OCI-LY7 (cell line): ENCODE measurements at regions not wholly inside any gene's neighbourhood (a gene's known extent, or its start where the extent isn't known, plus 50 kb on each side); places are given as distances from the start of the nearest gene placed in this dataset.

Experiments used
- BruUV-seq: library from RNA; stranded (reverse); fragments of 400-500 nt; replicated peaks from 2 replicates; lab custom pipeline; 2021; lab: Mats Ljungman, UMichigan
- CTCF ChIA-PET: fragments of 300-600 bp; sonication (Branson Sonifier 250); formaldehyde crosslinking; loops from one replicate; lab custom pipeline; 2022; ENCODE audit warnings: antibody characterized with exemption; ENCODE audit not compliant: unreplicated experiment; lab: Charles Lee
- POLR2A ChIA-PET: fragments of 300-600 bp; sonication (Branson Sonifier 250); formaldehyde crosslinking; loops from one replicate; lab custom pipeline; 2022; ENCODE audit warnings: antibody characterized with exemption; lab: Charles Lee
- DNase-seq: peaks from one replicate; pipeline ENCODE4 v3.0.0-alpha.2; 2015; ENCODE audit warnings: low spot score
- H2AFZ ChIP-seq: fragments of 200-600 bp; sonication (generic), shearing (Covaris generic); 2 replicates; pipeline ENCODE4 v1.6.1; 2014; ENCODE audit warnings: mild to moderate bottlenecking, antibody characterized with exemption, low read length, moderate library complexity
- H3K27ac ChIP-seq: fragments of 200-600 bp; sonication (generic); 2 replicates; pipeline ENCODE4 v1.5.1; 2014; ENCODE audit warnings: mixed run types, low read depth, mild to moderate bottlenecking, moderate library complexity, low read length, inconsistent platforms; ENCODE audit not compliant: poor library complexity, severe bottlenecking
- H3K36me3 ChIP-seq: fragments of 200-600 bp; sonication (generic); 2 replicates; pipeline ENCODE4 v1.6.1; 2014; ENCODE audit warnings: mild to moderate bottlenecking, antibody characterized with exemption, low read length, moderate library complexity, mixed read lengths; ENCODE audit not compliant: insufficient read depth
- H3K4me1 ChIP-seq: fragments of 200-600 bp; sonication (generic); 2 replicates; pipeline ENCODE4 v1.5.1; 2014; ENCODE audit warnings: mild to moderate bottlenecking, low read length; ENCODE audit not compliant: insufficient read depth, poor library complexity, severe bottlenecking
- H3K4me2 ChIP-seq: fragments of 200-600 bp; sonication (generic); 2 replicates; pipeline ENCODE4 v1.6.1; 2014; ENCODE audit warnings: mild to moderate bottlenecking, low read length
- H3K4me3 ChIP-seq: fragments of 200-600 bp; sonication (generic); 2 replicates; pipeline ENCODE4 v1.5.1; 2014; ENCODE audit warnings: mild to moderate bottlenecking, low read depth, low read length; ENCODE audit not compliant: poor library complexity, severe bottlenecking
- H3K79me2 ChIP-seq: fragments of 200-600 bp; sonication (generic); 2 replicates; pipeline ENCODE4 v1.6.1; 2016; ENCODE audit warnings: low read depth, mild to moderate bottlenecking, low read length, moderate library complexity, mixed read lengths; ENCODE audit not compliant: insufficient read depth
- H3K9me2 ChIP-seq: fragments of 200-600 bp; sonication (generic); 2 replicates; pipeline ENCODE4 v1.6.1; 2016; ENCODE audit warnings: mild to moderate bottlenecking, low read length, mixed read lengths; ENCODE audit not compliant: insufficient read depth
- H3K9me3 ChIP-seq: fragments of 200-600 bp; sonication (generic); 2 replicates; pipeline ENCODE4 v1.6.1; 2014; ENCODE audit warnings: mild to moderate bottlenecking, mixed run types, low read length, mixed read lengths
- H4K20me1 ChIP-seq: fragments of 200-600 bp; sonication (generic); 2 replicates; pipeline ENCODE4 v1.6.1; 2014; ENCODE audit warnings: mild to moderate bottlenecking, antibody characterized with exemption, low read length, moderate library complexity, mixed read lengths; ENCODE audit not compliant: insufficient read depth
- CTCF ChIP-seq: fragments of 200-600 bp; sonication (generic); conservative IDR thresholded peaks from 2 replicates; pipeline ENCODE4 v1.5.1; 2014; ENCODE audit warnings: mild to moderate bottlenecking, antibody characterized with exemption, low read length, moderate library complexity, mixed read lengths
- EZH2phosphoT487 ChIP-seq: fragments of 200-600 bp; sonication (generic); IDR thresholded peaks from 2 replicates; pipeline ENCODE4 v1.6.1; 2018; ENCODE audit warnings: low read depth, borderline replicate concordance, mild to moderate bottlenecking, mixed run types, antibody characterized with exemption, low read length, moderate library complexity, mixed read lengths
- intact Hi-C: fragments of 100-400 bp; cut with micrococcal nuclease; formaldehyde crosslinking; loops from one replicate; pipeline ENCODE4 v1.10.0; 2022; ENCODE audit not compliant: unreplicated experiment

DNA sequence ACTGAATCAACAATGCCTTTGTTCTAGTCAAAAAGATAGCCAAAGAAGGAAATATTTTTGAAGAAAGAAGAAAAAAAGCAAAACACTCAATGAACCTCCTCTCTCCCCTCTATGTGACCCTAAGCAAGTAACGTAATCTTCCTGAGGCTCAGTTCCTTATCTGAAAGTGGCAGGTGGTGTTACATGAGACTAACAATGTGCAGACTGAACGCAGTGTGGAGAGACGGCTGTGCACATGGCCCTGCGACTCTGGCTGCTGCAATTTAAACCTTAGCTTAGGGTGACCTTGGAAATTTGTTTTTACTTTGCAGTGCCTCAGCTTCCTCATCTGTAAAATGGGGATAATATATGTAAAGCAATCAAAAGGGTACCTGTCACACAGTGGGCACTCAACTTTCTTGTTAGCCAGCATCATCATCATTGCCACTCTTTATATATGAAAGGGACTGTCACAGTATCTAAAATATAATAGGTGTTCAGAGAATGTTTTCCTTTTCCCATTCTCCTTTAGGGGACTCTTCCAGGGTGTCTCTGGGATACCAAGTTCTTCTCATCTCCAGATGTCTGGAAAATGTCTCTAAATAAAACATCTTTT is 100.1 kb upstream of the JUN start:
- CTCF ChIA-PET, result no interaction called here
- POLR2A ChIA-PET, result no interaction called here
- TF ChIP-seq EZH2phosphoT487 (no peak), CTCF (no peak)
- H3K4me2 ChIP-seq, result no peak overlapping the region
- intact Hi-C loops, result no loop called here
- H3K9me2 ChIP-seq, result no peaks in the 10 kb centered on the region
- H3K79me2 ChIP-seq, result no peaks in the 10 kb centered on the region
- no peaks in the 10 kb centered on the region for H3K36me3 ChIP-seq
- no peak for DNase-seq
- no TSS peak for BruUV-seq
- no peaks in the 10 kb centered on the region for H3K4me1 ChIP-seq
- no peaks in the 10 kb centered on the region for H4K20me1 ChIP-seq
- H3K27ac ChIP-seq, result no peak overlapping the region
- no peak overlapping the region for H3K4me3 ChIP-seq
- no peaks in the 10 kb centered on the region for H3K9me3 ChIP-seq
- H2AFZ ChIP-seq, result no peak overlapping the region

- no peak overlapping the region for H3K27ac ChIP-seq
- POLR2A ChIA-PET, result no interaction called here
- H3K4me2 ChIP-seq, result no peak overlapping the region
- H3K4me3 ChIP-seq, result no peak overlapping the region
- CTCF ChIA-PET, result no interaction called here
- no peaks in the 10 kb centered on the region for H3K4me1 ChIP-seq
- intact Hi-C loops, result no loop called here
- no peaks in the 10 kb centered on the region for H4K20me1 ChIP-seq
- H3K36me3 ChIP-seq, result no peaks in the 10 kb centered on the region
- TF ChIP-seq CTCF (no peak), EZH2phosphoT487 (no peak)
- H3K79me2 ChIP-seq, result no peaks in the 10 kb centered on the region
- no TSS peak for BruUV-seq
- no peaks in the 10 kb centered on the region for H3K9me2 ChIP-seq
- H2AFZ ChIP-seq, result no peak overlapping the region
- no peaks in the 10 kb centered on the region for H3K9me3 ChIP-seq
- no peak for DNase-seq
Measured at GRCh38 chr1:58884706-58885661, 101.1 kb upstream of the JUN start.

GRCh38 chr1:58885998-58886397 is 102.2 kb upstream of the JUN start:
- no peak for TF ChIP-seq CTCF
- TF ChIP-seq EZH2phosphoT487, result no peak
- Histone ChIP-seq H3K79me2 (no peaks in the 10 kb centered on the region), H2AFZ (no peak overlapping the region), H3K4me1 (no peaks in the 10 kb centered on the region), H3K36me3 (no peaks in the 10 kb centered on the region), H3K4me3 (no peak overlapping the region), H3K9me2 (no peaks in the 10 kb centered on the region), H3K9me3 (no peaks in the 10 kb centered on the region), H3K4me2 (no peak overlapping the region), H3K27ac (no peak overlapping the region), H4K20me1 (no peaks in the 10 kb centered on the region)
- intact Hi-C loops, result no loop called here
- no peak for DNase-seq
- ChIA-PET CTCF (no interaction called here), POLR2A (no interaction called here)
- no TSS peak for BruUV-seq
